ENCODE measurements at regions not wholly inside any gene's neighbourhood (a gene's known extent, or its start where the extent isn't known, plus 50 kb on each side); places are given as distances from the start of the nearest gene placed in this dataset.

DNA sequence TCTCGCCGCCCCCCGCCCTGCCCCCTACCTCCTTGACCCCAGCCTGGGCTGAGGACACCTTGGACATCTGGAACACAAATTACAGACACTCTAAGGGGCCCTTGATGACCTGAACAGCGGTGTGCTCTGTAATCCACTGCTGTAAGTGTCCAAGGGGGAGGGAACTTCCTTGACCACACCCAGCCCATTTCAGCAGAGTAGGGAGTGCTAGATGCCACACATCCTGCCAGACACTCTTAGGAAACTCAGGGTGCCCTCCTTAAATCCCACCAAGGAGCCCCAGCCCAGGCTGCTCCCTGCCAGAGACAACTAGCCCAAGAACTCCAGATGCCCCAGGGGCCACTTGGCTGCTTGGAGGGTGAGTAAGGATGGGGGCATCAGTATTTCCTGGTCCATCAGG, 282.2 kb downstream of the RRAGC start:
- H3K27me3 ChIP-seq (ENCODE audit: control insufficient read depth, insufficient read depth, low read length), result peaks cover 54% of the 10 kb centered on the region
- H3K9me3 ChIP-seq (ENCODE audit: control insufficient read depth, insufficient read depth, low read length), result no peaks in the 10 kb centered on the region
- no peak overlapping the region for H3K4me3 ChIP-seq (ENCODE audit: low read depth, low read length)

DNA sequence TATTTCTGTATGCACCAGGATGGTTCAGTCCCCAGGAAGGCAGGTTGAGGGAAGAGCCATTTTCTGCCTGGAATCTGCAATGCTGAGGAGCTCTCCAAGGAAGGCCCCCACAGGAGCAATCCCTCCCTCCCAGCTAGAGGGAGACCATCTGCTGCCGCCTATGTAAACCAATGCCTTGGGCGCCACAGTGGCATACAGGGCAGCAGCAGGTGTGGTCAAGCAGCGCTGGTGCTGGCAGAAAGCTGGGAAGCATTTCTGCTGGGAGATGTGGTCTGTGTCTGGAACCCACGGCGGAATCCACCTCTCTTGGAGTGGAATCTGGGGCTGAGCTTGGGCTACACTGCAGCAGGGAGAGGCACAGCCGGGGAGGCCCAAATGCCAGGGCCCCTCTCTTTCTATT, 283.3 kb downstream of the RRAGC start:
- Histone ChIP-seq H3K9ac (ENCODE audit: low read depth, low read length) (no peak overlapping the region), H3K27me3 (ENCODE audit: control insufficient read depth, insufficient read depth, low read length) (peaks cover 54% of the 10 kb centered on the region), H3K36me3 (ENCODE audit: control insufficient read depth, insufficient read depth, low read length) (no peaks in the 10 kb centered on the region), H3K4me3 (ENCODE audit: low read depth, low read length) (no peak overlapping the region), H3K9me3 (ENCODE audit: control insufficient read depth, insufficient read depth, low read length) (no peaks in the 10 kb centered on the region), H3K4me1 (ENCODE audit: control insufficient read depth, insufficient read depth, low read length) (peaks cover 6% of the 10 kb centered on the region; the same call in 1 of the 2 replicates), H3K27ac (ENCODE audit: low read depth, low read length) (no peak overlapping the region)

More for the DNA sequence above, 282.2 kb downstream of the RRAGC start:
- H3K27ac ChIP-seq (ENCODE audit: low read depth, low read length), result no peak overlapping the region
- no peak overlapping the region for H3K9ac ChIP-seq (ENCODE audit: low read depth, low read length)
- no peaks in the 10 kb centered on the region for H3K36me3 ChIP-seq (ENCODE audit: control insufficient read depth, insufficient read depth, low read length)
- H3K4me1 ChIP-seq (ENCODE audit: control insufficient read depth, insufficient read depth, low read length), result peaks cover 6% of the 10 kb centered on the region; the same call in 1 of the 2 replicates

DNA sequence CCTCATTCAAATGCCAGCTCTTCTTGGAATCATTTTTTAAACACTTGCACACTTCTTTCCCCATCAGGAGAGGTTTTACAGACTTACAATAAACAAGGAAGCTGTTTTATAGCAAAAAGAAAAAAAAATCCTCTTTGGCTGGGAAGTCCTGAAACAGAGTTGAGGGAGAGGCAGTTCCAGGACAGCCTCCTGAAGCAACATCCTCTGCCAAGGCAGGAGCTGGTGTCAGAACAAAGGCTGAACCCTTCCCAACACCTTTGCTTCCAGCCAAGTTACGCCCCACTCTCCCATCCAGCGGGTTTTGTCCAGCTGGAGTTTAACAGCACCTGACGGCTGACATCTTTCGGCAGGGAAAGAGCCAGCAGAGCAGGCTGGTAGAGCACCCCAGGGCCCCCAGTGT, 287.8 kb downstream of the RRAGC start:
- Histone ChIP-seq H3K36me3 (ENCODE audit: control insufficient read depth, insufficient read depth, low read length) (no peaks in the 10 kb centered on the region), H3K9ac (ENCODE audit: low read depth, low read length) (no peak overlapping the region), H3K27me3 (ENCODE audit: control insufficient read depth, insufficient read depth, low read length) (peaks cover 12% of the 10 kb centered on the region), H3K4me3 (ENCODE audit: low read depth, low read length) (no peak overlapping the region), H3K9me3 (ENCODE audit: control insufficient read depth, insufficient read depth, low read length) (no peaks in the 10 kb centered on the region), H3K27ac (ENCODE audit: low read depth, low read length) (no peak overlapping the region), H3K4me1 (ENCODE audit: control insufficient read depth, insufficient read depth, low read length) (no peaks in the 10 kb centered on the region)

DNA sequence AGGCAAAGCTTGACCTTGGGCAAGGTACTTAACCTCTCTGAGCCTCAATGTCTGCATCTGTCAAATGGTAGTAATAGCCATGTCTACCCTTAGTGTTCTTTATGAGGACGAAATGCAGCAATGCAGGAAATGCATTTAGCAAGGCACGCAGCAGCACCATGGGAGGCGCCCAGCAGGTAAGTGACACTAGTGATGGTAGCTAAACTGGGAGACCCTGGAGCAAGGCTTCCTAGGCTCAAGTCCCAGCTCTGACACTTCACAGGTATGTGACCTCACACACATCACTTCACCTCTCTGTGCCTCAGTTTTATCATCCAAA, 289.0 kb downstream of the RRAGC start:
- Histone ChIP-seq H3K9ac (ENCODE audit: low read depth, low read length) (no peak overlapping the region), H3K36me3 (ENCODE audit: control insufficient read depth, insufficient read depth, low read length) (no peaks in the 10 kb centered on the region)

DNA sequence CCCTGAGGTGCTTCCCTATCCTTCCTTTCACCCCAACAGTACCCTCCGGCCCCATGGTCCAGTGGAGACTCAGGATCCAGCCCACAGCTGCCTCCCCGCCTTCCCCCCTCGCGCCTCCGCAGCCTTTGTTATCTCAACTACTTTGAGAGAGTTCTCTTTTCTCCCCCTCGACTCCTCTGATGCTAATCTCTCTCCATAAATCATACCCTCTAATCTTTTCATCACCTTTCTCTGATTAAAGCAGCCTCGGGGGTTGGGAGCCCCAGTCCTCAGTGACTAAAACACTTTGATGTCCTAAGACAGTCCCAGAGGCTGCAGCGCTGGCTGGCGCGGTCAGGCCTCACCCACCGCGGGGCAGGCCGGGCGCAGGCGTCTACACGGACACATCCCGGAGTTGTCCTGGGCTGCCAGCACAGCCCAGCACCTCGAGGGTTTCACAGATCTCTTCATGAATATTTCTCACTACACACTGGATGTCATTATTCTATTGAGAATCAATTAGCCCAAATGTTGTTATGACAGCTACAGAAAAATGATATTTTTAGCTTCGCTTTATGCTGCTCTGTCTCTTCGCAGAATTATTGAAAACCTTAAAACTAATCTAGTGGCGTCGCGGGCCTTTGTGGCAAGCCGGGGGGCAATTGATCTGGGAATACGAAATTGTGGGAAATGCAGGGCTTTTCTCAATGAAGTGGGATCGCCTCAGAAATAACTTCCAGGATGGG, 289.5 kb downstream of the RRAGC start:
- Histone ChIP-seq H3K27me3 (ENCODE audit: control insufficient read depth, insufficient read depth, low read length) (peaks cover 4% of the 10 kb centered on the region; the same call in 1 of the 2 replicates), H3K36me3 (ENCODE audit: control insufficient read depth, insufficient read depth, low read length) (no peaks in the 10 kb centered on the region), H3K27ac (ENCODE audit: low read depth, low read length) (no peak overlapping the region), H3K9me3 (ENCODE audit: control insufficient read depth, insufficient read depth, low read length) (no peaks in the 10 kb centered on the region), H3K9ac (ENCODE audit: low read depth, low read length) (no peak overlapping the region), H3K4me3 (ENCODE audit: low read depth, low read length) (no peak overlapping the region), H3K4me1 (ENCODE audit: control insufficient read depth, insufficient read depth, low read length) (no peaks in the 10 kb centered on the region)

More for the DNA sequence above, 289.0 kb downstream of the RRAGC start:
- no peak overlapping the region for H3K4me3 ChIP-seq (ENCODE audit: low read depth, low read length)
- no peaks in the 10 kb centered on the region for H3K4me1 ChIP-seq (ENCODE audit: control insufficient read depth, insufficient read depth, low read length)
- no peak overlapping the region for H3K27ac ChIP-seq (ENCODE audit: low read depth, low read length)
- peaks cover 4% of the 10 kb centered on the region; the same call in 1 of the 2 replicates for H3K27me3 ChIP-seq (ENCODE audit: control insufficient read depth, insufficient read depth, low read length)
- no peaks in the 10 kb centered on the region for H3K9me3 ChIP-seq (ENCODE audit: control insufficient read depth, insufficient read depth, low read length)

DNA sequence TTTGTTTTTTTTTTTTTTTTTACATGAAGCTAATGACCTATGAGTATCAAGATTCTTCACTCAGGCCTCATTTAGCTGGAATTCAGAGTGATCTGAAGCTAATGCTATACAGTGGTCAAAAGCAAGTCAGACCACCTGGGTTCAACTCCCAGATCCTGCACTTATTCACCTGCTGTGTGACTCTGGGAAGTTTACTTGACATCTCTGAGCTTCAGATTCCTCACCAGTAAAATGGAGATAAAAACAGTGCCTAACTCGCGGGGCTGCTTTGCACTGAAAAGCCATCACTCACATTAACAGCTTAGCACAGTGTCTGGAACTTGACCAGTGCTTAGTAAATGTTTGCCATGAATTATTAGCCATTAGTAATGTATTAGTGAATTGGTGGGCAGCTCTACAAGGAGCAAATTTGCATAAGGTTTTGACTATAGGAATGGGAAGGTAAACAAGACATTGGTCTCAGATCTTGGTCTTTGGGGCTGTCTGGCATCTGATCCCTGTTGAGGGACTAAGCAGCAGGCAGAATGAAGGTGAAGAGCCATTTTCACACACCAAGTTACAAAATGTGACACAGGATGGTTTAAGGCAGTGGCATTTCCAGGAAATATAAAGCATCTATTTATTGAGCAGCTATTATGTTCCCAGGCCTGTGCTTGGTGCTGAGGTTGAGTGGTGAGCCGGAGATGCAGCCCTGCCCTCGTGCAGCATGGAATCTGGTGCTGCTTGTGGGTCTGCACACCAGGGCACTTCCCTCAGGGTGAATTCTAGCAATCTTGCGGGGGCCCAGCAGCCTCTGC, 291.3 kb downstream of the RRAGC start:
- H3K36me3 ChIP-seq (ENCODE audit: control insufficient read depth, insufficient read depth, low read length), result no peaks in the 10 kb centered on the region
- no peaks in the 10 kb centered on the region for H3K9me3 ChIP-seq (ENCODE audit: control insufficient read depth, insufficient read depth, low read length)
- no peak overlapping the region for H3K9ac ChIP-seq (ENCODE audit: low read depth, low read length)
- no peaks in the 10 kb centered on the region for H3K27me3 ChIP-seq (ENCODE audit: control insufficient read depth, insufficient read depth, low read length)
- no peak overlapping the region for H3K27ac ChIP-seq (ENCODE audit: low read depth, low read length)
- H3K4me1 ChIP-seq (ENCODE audit: control insufficient read depth, insufficient read depth, low read length), result no peaks in the 10 kb centered on the region
- H3K4me3 ChIP-seq (ENCODE audit: low read depth, low read length), result no peak overlapping the region

DNA sequence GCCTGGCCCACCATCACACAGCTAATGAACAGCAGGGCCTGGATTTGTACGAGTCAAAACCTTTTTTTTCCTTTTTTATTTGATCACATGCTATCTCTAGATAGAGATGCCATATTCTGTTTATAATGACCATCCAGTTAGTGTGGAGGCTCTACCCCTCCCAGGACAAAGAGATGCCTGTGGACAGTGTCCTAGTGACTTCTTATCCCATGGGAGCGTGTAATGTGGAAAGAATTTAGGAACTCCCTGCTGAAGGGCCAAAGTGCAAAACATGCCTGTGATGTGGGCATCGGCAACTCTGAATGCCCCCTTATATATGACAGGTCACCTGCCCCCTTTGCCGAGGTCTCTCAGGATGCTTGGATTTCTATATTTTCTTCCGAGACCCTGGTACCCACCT, 292.2 kb downstream of the RRAGC start:
- Histone ChIP-seq H3K27ac (ENCODE audit: low read depth, low read length) (no peak overlapping the region), H3K9ac (ENCODE audit: low read depth, low read length) (no peak overlapping the region), H3K4me1 (ENCODE audit: control insufficient read depth, insufficient read depth, low read length) (no peaks in the 10 kb centered on the region), H3K4me3 (ENCODE audit: low read depth, low read length) (no peak overlapping the region), H3K36me3 (ENCODE audit: control insufficient read depth, insufficient read depth, low read length) (no peaks in the 10 kb centered on the region), H3K27me3 (ENCODE audit: control insufficient read depth, insufficient read depth, low read length) (no peaks in the 10 kb centered on the region), H3K9me3 (ENCODE audit: control insufficient read depth, insufficient read depth, low read length) (no peaks in the 10 kb centered on the region)

DNA sequence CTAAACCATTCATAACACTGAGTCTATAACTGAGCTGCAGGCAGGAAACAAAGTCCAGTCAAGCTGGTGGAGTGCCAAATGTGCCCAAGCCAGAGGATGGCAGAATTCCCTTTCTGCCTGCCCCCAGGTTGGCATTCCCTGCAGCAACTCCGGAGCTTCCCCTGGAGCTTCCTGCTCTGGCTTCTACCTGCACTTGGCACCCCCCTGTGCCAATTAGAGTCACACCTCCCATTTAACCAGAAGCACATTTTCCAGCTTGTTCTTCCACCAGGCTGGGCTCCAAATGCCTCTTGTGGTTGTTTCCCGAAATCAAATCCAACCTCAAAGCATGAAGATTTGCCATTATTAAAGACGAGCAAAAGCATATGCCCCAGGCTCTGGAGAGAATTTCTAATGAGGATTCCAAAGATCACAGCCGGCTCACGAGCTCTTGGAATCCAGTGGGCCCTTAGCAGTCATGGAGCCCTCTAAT, 294.5 kb downstream of the RRAGC start:
- no peak overlapping the region for H3K9ac ChIP-seq (ENCODE audit: low read depth, low read length)
- no peak overlapping the region for H3K4me3 ChIP-seq (ENCODE audit: low read depth, low read length)
- no peaks in the 10 kb centered on the region for H3K36me3 ChIP-seq (ENCODE audit: control insufficient read depth, insufficient read depth, low read length)
- no peaks in the 10 kb centered on the region for H3K9me3 ChIP-seq (ENCODE audit: control insufficient read depth, insufficient read depth, low read length)
- H3K4me1 ChIP-seq (ENCODE audit: control insufficient read depth, insufficient read depth, low read length), result peaks cover 3% of the 10 kb centered on the region; the same call in 1 of the 2 replicates
- H3K27ac ChIP-seq (ENCODE audit: low read depth, low read length), result no peak overlapping the region
- peaks cover 10% of the 10 kb centered on the region for H3K27me3 ChIP-seq (ENCODE audit: control insufficient read depth, insufficient read depth, low read length)

DNA sequence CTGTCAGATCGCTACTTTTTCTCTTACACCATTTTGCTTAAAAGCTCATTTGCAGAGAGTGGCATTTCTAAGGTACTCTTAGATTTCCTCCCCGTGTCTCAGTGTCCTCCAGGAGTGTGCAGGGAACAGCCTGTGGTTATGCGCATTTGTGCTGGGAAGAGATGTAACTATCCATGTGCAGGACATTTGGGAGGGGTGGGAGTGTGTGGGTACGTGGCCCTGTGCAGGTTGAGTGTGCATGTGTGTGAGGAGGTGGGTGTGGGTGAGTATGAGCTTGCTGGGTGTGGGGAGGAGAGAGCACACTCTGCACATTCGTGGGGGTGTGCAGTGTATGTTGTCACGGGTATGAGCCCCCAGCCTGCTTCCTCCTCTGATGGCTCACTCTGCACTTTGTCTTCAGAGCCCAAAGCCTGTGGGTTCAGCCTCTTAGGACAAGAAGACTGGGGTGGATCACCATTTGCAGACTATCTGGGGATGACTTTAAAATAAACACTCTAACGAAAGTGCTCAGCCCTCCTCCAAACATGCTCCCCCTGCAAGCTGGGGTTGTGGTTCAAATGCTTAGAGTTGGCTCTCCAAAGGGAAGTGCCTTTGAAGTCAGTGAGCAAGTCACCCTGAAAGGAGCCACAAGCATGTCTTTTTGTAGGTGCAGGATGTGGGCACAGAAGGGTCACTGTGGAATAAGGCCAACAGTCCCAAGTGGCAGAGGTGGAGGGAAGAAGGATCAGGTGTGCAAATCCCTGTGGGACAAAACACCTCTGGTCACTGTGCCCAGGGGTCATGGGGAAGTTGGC, 295.4 kb downstream of the RRAGC start:
- Histone ChIP-seq H3K27ac (ENCODE audit: low read depth, low read length) (no peak overlapping the region), H3K4me3 (ENCODE audit: low read depth, low read length) (no peak overlapping the region), H3K4me1 (ENCODE audit: control insufficient read depth, insufficient read depth, low read length) (peaks cover 11% of the 10 kb centered on the region), H3K27me3 (ENCODE audit: control insufficient read depth, insufficient read depth, low read length) (peaks cover 16% of the 10 kb centered on the region), H3K9ac (ENCODE audit: low read depth, low read length) (no peak overlapping the region), H3K9me3 (ENCODE audit: control insufficient read depth, insufficient read depth, low read length) (no peaks in the 10 kb centered on the region), H3K36me3 (ENCODE audit: control insufficient read depth, insufficient read depth, low read length) (no peaks in the 10 kb centered on the region)

DNA sequence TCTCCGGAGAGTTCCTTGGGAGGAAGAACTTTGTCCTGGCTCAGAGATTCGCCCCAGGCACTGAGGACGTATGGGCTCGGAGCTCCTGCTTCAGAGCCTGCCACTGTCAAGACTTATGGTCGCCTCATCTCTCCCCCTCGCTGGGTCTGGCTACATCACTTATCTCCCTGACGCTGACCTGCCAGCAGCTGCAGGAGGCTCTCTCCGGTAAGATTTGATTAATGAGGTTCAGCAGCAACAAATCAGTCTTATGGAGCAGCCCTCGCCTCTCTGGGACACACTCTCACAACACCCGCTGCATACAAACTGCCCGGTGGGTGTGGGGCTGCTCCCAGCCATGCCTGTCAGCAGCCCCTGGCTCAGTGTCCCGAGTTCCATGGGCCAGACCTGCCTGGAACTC, 297.8 kb downstream of the RRAGC start:
- Histone ChIP-seq H3K27me3 (ENCODE audit: control insufficient read depth, insufficient read depth, low read length) (peaks cover 18% of the 10 kb centered on the region), H3K4me3 (ENCODE audit: low read depth, low read length) (no peak overlapping the region), H3K27ac (ENCODE audit: low read depth, low read length) (no peak overlapping the region), H3K9ac (ENCODE audit: low read depth, low read length) (no peak overlapping the region), H3K36me3 (ENCODE audit: control insufficient read depth, insufficient read depth, low read length) (no peaks in the 10 kb centered on the region), H3K9me3 (ENCODE audit: control insufficient read depth, insufficient read depth, low read length) (no peaks in the 10 kb centered on the region), H3K4me1 (ENCODE audit: control insufficient read depth, insufficient read depth, low read length) (peaks cover 22% of the 10 kb centered on the region)

Data from HUES48 (cell line).